Tibial nerve (tissue), 4 donors: ENCODE measurements at regions not wholly inside any gene's neighbourhood (a gene's known extent, or its start where the extent isn't known, plus 50 kb on each side); places are given as distances from the start of the nearest gene placed in this dataset.

Source experiments
- CTCF ChIP-seq, 5 experiments: fragments of 200-600 bp in 3 of 5; fragments of 450-650 bp in 2 of 5; sonication (generic) in 3 of 5; IDR thresholded peaks; one replicate each; pipeline ENCODE4 v1.5.1; 2016 to 2019; ENCODE audit warnings: antibody characterized with exemption in 5 of 5, mild to moderate bottlenecking in 3 of 5, moderate library complexity in 2 of 5
- EP300 ChIP-seq, 2 donors: sonication (generic); formaldehyde crosslinking; IDR thresholded peaks; one replicate each; pipeline ENCODE4 v1.6.1; 2017; ENCODE audit warnings: antibody characterized with exemption in 2 of 2, mild to moderate bottlenecking in 1 of 2
- POLR2A ChIP-seq, 2 donors: fragments of 450-650 bp; IDR thresholded peaks; one replicate each; pipeline ENCODE4 v1.6.1; 2017; ENCODE audit warnings: antibody characterized with exemption in 2 of 2, mild to moderate bottlenecking in 2 of 2, moderate library complexity in 2 of 2

- no peak for TF ChIP-seq EP300 (IDR thresholded peaks at IDR 0.05)
- no peak for TF ChIP-seq CTCF (IDR thresholded peaks at IDR 0.05)
- TF ChIP-seq POLR2A (IDR thresholded peaks at IDR 0.05) = no peak
Measured at GRCh38 chr2:103123516-103123915, 361.7 kb downstream of the TMEM182 start.
